ENCODE measurements at regions not wholly inside any gene's neighbourhood (a gene's known extent, or its start where the extent isn't known, plus 50 kb on each side); places are given as distances from the start of the nearest gene placed in this dataset.
"Not testable (repeated sequence)": the region's sequence is repeated elsewhere in the genome, so short reads cannot be mapped to it uniquely, and the experiment has no call there.

- no peak for DNase-seq (ENCODE audit: low spot score)
Observed at GRCh38 chr1:5733596-5733995, 258.6 kb downstream of the NPHP4 start.

GRCh38 chr1:5731110-5731423, 261.2 kb downstream of the NPHP4 start:
- DNase-seq (ENCODE audit: low spot score): no peak

- DNase-seq (ENCODE audit: low spot score): no peak
Observed at GRCh38 chr1:5730272-5731109, 261.7 kb downstream of the NPHP4 start.

- DNase-seq (ENCODE audit: low spot score): no peak
Observed at GRCh38 chr1:5729636-5730145, 262.5 kb downstream of the NPHP4 start.

GRCh38 chr1:5728663-5729355, 263.4 kb downstream of the NPHP4 start:
- no peak for DNase-seq (ENCODE audit: low spot score)

GRCh38 chr1:5727871-5728643, 264.2 kb downstream of the NPHP4 start:
- DNase-seq (ENCODE audit: low spot score): no peak

GRCh38 chr1:5727191-5727590, 265.0 kb downstream of the NPHP4 start:
- DNase-seq (ENCODE audit: low spot score): no peak

- DNase-seq (ENCODE audit: low spot score): not testable (repeated sequence)
Observed at GRCh38 chr1:5726586-5727184, 265.5 kb downstream of the NPHP4 start.

GRCh38 chr1:5725855-5726585, 266.2 kb downstream of the NPHP4 start:
- no peak for DNase-seq (ENCODE audit: low spot score)

- no peak for DNase-seq (ENCODE audit: low spot score)
Observed at GRCh38 chr1:5725406-5725805, 266.8 kb downstream of the NPHP4 start.

GRCh38 chr1:5724847-5725246, 267.4 kb downstream of the NPHP4 start:
- no peak for DNase-seq (ENCODE audit: low spot score)

GRCh38 chr1:5722635-5723164, 269.5 kb downstream of the NPHP4 start:
- DNase-seq (ENCODE audit: low spot score): no peak

GRCh38 chr1:5721634-5722215, 270.5 kb downstream of the NPHP4 start:
- DNase-seq (ENCODE audit: low spot score): no peak

GRCh38 chr1:5720936-5721335, 271.3 kb downstream of the NPHP4 start:
- no peak for DNase-seq (ENCODE audit: low spot score)

GRCh38 chr1:5720484-5720883, 271.7 kb downstream of the NPHP4 start:
- DNase-seq (ENCODE audit: low spot score): no peak

- DNase-seq (ENCODE audit: low spot score): no peak
Observed at GRCh38 chr1:5720045-5720444, 272.2 kb downstream of the NPHP4 start.

- no peak for DNase-seq (ENCODE audit: low spot score)
Observed at GRCh38 chr1:5718831-5719632, 273.2 kb downstream of the NPHP4 start.

GRCh38 chr1:5717031-5717682, 275.1 kb downstream of the NPHP4 start:
- DNase-seq (ENCODE audit: low spot score): no peak

GRCh38 chr1:5716126-5716525, 276.1 kb downstream of the NPHP4 start:
- no peak for DNase-seq (ENCODE audit: low spot score)

All from COLO829 (cell line).